ENCODE measurements at regions not wholly inside any gene's neighbourhood (a gene's known extent, or its start where the extent isn't known, plus 50 kb on each side); places are given as distances from the start of the nearest gene placed in this dataset.

GRCh38 chr14:22280497-22281316 lies 308.3 kb downstream of the DAD1 start:
- Histone ChIP-seq H3K9me2 (replicated peaks; ENCODE audit: low read length) (no peaks in the 10 kb centered on the region), H3K79me2 (ENCODE audit: low read length) (no peaks in the 10 kb centered on the region), H2AFZ (ENCODE audit: low read length) (no peak overlapping the region), H3K27ac (ENCODE audit: low read length) (no peak overlapping the region), H3K9me3 (ENCODE audit: low read length) (no peaks in the 10 kb centered on the region), H3K9ac (ENCODE audit: low read length) (no peak overlapping the region), H3K4me3 (ENCODE audit: low read length) (no peak overlapping the region), H3K4me1 (ENCODE audit: insufficient read depth, low read length) (peaks cover 10% of the 10 kb centered on the region), H4K20me1 (ENCODE audit: low read length) (no peaks in the 10 kb centered on the region), H3K36me3 (ENCODE audit: low read depth, low read length) (no peaks in the 10 kb centered on the region), H3F3A (ENCODE audit: low read length, unreplicated experiment) (no peaks in the 10 kb centered on the region), H3K4me2 (ENCODE audit: low read length) (no peak overlapping the region), H3K27me3 (ENCODE audit: low read length) (no peaks in the 10 kb centered on the region)
- no peak for ATAC-seq
- ChIA-PET POLR2A (ENCODE audit: unreplicated experiment) (no interaction called here), CTCF (interaction anchor here (1.0 kb wide), 2 partner anchors 59 to 80 kb away, joined by 3 to 5 read pairs; no protein-coding TSS in a partner anchor)
- no TSS peak for BruUV-seq (replicated peaks)
- intact Hi-C loops (cut with micrococcal nuclease), result no loop called here
- TF ChIP-seq CTCF (conservative IDR thresholded peaks at IDR 0.05; ENCODE audit: low read depth, low read length), result no peak
- TF ChIP-seq EZH2 (IDR thresholded peaks at IDR 0.05; ENCODE audit: low read length, unreplicated experiment), result no peak
- no peak for TF ChIP-seq EZH2phosphoT487 (IDR thresholded peaks at IDR 0.05; ENCODE audit: borderline replicate concordance, low read length)
- DNase-seq, result no peak

GRCh38 chr14:22276913-22277816 lies 311.9 kb downstream of the DAD1 start:
- no peak overlapping the region for H3K4me3 ChIP-seq (ENCODE audit: low read length)
- CTCF ChIA-PET, result interaction anchor here (0.6 kb wide), 1 partner anchor 42 kb away, joined by 3 read pairs; no protein-coding TSS in a partner anchor
- no peaks in the 10 kb centered on the region for H3K79me2 ChIP-seq (ENCODE audit: low read length)
- POLR2A ChIA-PET (ENCODE audit: unreplicated experiment), result no interaction called here
- intact Hi-C loops (cut with micrococcal nuclease), result loop anchor here (1.0 kb wide), 3 partner anchors 37 to 98 kb away; no protein-coding TSS in a partner anchor
- H3K4me1 ChIP-seq (ENCODE audit: insufficient read depth, low read length), result no peaks in the 10 kb centered on the region
- no peak for TF ChIP-seq EZH2 (IDR thresholded peaks at IDR 0.05; ENCODE audit: low read length, unreplicated experiment)
- TF ChIP-seq CTCF (conservative IDR thresholded peaks at IDR 0.05; ENCODE audit: low read depth, low read length), result peak; percentile 89
- no peak for TF ChIP-seq EZH2phosphoT487 (IDR thresholded peaks at IDR 0.05; ENCODE audit: borderline replicate concordance, low read length)
- DNase-seq, result peak; percentile 74
- H3K9me2 ChIP-seq (replicated peaks; ENCODE audit: low read length), result no peaks in the 10 kb centered on the region
- no peaks in the 10 kb centered on the region for H3K36me3 ChIP-seq (ENCODE audit: low read depth, low read length)
- H3K27me3 ChIP-seq (ENCODE audit: low read length), result no peaks in the 10 kb centered on the region
- H4K20me1 ChIP-seq (ENCODE audit: low read length), result no peaks in the 10 kb centered on the region
- no peak for ATAC-seq
- no peaks in the 10 kb centered on the region for H3K9me3 ChIP-seq (ENCODE audit: low read length)
- no peak overlapping the region for H3K4me2 ChIP-seq (ENCODE audit: low read length)
- no peak overlapping the region for H3K27ac ChIP-seq (ENCODE audit: low read length)
- BruUV-seq (replicated peaks), result no TSS peak
- no peak overlapping the region for H2AFZ ChIP-seq (ENCODE audit: low read length)
- no peak overlapping the region for H3K9ac ChIP-seq (ENCODE audit: low read length)
- no peaks in the 10 kb centered on the region for H3F3A ChIP-seq (ENCODE audit: low read length, unreplicated experiment)
